GM13977 (cell line): ENCODE measurements at regions not wholly inside any gene's neighbourhood (a gene's known extent, or its start where the extent isn't known, plus 50 kb on each side); places are given as distances from the start of the nearest gene placed in this dataset.

Source experiments
- DNase-seq: peaks from one replicate; pipeline ENCODE4 v3.0.0; 2012; ENCODE audit warnings: low spot score
- in situ Hi-C: fragments of 300-500 bp; cut with MboI; formaldehyde crosslinking; loops from one replicate; pipeline ENCODE4 v1.12.0; 2022; ENCODE audit warnings: low sequenced_read_pairs, low pct_unique_long_range_greater_than_20kb, mixed read lengths, inconsistent platforms; ENCODE audit not compliant: unreplicated experiment
- TF ChIP-seq, protein P1 (sequence below): IDR thresholded peaks from 2 replicates; pipeline ENCODE4 v1.5.1; 2012; ENCODE audit warnings: mild to moderate bottlenecking, control low read depth; ENCODE audit not compliant: insufficient read depth; ENCODE audit errors: extremely low read depth, missing control alignments

DNA sequence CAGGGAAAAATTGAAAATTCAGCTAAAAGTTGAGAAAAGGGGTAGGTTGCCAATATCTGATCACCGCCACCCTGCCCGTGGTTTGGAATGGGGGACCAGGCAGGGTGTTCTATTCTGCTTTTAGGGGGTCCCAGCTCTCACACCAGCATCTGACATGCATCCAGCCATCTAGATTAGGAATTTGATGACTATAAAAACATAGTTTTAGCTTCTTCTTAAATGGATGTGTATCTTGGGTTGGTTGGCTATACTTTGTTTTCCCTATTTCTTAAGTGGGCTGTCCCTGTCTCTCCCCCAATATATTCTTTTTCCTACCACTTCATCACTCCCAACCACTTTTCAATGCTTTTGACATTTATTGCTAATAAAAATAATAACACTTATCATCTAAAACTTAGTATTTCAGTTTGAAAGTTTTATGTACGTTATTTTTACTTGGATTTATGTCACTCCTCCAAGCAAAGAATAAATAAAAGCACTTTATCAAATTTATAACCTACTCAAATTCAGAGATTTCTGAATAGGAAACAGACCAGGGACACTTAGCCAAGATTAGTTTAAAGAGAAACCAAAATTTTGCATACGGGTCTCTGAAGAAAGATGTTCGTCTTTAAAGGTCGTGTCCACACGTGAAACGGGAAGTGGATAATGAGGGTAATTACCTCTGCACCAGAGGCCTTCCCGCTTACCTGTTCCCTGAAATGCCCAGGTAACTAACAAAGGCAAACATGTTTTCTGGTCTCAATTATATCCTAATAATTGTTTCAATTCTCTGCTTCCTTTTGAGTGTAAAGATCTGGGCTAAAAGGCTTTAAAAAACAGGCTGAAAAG is 233.2 kb upstream of the AUTS2 start:
- DNase-seq: no peak
- TF ChIP-seq, protein P1, sequence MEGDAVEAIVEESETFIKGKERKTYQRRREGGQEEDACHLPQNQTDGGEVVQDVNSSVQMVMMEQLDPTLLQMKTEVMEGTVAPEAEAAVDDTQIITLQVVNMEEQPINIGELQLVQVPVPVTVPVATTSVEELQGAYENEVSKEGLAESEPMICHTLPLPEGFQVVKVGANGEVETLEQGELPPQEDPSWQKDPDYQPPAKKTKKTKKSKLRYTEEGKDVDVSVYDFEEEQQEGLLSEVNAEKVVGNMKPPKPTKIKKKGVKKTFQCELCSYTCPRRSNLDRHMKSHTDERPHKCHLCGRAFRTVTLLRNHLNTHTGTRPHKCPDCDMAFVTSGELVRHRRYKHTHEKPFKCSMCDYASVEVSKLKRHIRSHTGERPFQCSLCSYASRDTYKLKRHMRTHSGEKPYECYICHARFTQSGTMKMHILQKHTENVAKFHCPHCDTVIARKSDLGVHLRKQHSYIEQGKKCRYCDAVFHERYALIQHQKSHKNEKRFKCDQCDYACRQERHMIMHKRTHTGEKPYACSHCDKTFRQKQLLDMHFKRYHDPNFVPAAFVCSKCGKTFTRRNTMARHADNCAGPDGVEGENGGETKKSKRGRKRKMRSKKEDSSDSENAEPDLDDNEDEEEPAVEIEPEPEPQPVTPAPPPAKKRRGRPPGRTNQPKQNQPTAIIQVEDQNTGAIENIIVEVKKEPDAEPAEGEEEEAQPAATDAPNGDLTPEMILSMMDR: no peak
- in situ Hi-C loops: no loop called here

DNA sequence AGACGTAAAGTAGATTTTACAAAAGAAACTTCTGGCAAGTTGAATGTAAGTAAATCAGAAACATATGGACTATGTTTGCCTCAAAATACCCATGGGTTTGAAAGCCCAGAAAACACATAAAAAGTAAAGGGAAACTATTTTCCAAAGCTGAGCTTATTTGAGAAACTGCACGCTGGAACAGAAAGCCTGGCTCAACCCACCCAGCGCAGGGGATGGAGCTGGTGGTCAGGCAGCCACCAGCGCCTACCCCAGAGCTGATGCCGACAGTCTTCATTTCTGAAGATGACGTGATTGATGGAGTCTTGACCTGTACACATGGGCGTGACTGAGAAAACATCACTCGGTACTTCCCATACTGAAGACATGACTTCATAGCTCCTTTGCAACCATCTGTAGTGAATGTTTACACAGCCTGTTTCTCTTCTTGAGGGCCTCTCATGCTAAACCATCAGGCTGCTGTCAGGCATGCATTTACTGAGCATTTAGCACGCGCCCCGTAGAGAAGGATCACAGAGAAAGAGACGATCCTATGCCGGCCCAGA is 232.6 kb upstream of the AUTS2 start:
- DNase-seq: no peak

DNA sequence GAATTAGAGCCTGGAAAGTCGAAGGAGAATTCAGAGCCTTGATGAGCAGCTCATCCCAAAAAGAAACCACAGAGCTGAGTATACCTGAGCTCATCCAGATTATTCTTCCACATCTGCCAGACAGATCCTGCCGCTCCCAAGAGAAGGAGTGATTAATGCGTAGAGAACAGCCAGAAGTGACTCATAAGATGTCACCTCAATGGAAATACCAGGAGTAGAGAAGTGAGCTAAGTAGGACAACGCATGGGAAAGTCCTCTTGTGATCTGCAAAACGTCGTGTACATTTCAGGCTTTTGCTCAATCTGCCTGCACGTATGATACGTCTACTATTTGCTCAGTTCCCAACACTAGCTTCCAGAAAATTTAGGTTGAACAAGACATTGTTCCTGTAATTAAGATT is 230.5 kb upstream of the AUTS2 start:
- in situ Hi-C loops: no loop called here
- TF ChIP-seq, protein P1: no peak

More for the DNA sequence above, 232.6 kb upstream of the AUTS2 start:
- in situ Hi-C loops: no loop called here
- TF ChIP-seq, protein P1: no peak

DNA sequence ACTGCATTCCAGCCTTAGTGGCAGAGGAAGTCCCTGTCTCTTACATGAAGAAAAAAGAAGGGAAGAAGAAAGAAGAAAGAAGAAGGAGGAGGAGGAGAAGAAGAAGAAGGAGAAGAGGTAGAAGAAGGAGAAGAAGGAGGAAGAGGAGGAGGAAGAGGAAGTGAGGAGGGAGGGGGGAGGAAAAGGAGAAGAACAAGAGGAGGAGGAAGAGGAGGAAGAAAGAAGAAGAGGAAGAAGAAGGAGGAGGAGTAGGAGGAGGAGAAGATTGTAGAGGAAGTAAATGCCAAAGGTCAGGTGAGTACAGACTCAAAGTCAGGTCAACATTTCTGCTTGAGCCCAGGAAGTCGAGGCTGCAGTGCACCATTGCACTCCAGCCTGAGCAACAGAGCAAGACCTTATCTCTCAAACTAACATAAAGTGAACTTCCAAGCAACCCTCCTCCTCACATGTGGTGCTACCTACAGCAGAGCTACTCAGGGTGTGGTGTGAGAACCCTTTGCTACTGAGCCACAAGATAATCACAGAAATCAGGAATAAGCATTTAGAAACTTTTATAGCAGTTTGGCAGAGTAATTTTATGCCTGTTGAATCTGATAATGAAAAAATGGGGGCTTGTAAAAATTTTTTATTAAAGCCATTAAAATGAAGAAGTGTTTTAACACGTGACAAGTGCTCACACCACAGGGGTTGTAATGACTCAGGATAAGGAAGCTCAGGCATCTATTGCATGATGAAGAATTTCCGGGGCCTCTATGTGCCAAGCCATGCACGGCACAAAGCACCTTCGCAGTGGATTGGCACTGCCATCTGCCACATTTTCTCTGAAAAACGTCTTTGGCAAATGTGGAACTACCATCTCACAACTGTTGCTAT is 224.9 kb upstream of the AUTS2 start:
- in situ Hi-C loops: no loop called here

More for the DNA sequence above, 230.5 kb upstream of the AUTS2 start:
- no peak for DNase-seq

DNA sequence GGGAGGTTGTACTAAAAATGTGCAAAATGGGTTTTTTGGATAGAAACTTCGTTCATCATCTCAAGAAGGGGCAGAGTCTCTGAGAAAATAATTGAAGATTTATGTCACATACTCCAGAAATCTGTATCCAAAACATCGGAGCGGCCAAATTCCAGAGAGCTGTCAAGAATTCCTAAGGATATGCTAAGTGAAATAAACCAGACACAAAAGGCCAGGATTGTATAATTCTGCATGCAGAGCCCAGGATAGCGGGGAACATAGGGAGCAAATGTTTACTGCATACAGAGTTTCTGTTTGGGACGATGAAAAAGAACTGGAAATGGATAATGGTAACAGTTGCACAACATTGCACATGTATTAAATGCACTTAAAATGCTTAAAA is 224.2 kb upstream of the AUTS2 start:
- DNase-seq: no peak
- in situ Hi-C loops: no loop called here
- TF ChIP-seq, protein P1: no peak

More for the DNA sequence above, 224.9 kb upstream of the AUTS2 start:
- TF ChIP-seq, protein P1: no peak
- DNase-seq: no peak

DNA sequence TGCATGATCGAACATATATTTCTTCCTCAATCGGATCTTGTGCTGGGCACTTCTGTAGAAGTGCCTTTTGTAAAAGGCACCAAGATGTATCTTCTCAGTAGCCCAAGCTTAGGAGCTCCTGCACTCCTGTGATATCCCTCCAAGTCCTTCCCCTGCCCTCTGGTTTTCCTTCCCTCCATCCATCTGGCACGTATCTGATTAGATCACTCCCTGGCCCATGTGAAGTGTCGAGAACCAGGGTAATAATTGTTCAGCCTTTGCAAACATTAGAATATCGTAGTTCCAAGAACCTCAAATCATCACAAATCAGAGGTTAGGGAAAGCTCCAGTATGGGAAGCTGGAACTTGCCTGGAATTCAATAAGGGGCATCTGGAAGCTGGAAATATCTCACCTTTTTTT is 221.1 kb upstream of the AUTS2 start:
- DNase-seq: no peak
- TF ChIP-seq, protein P1: no peak
- in situ Hi-C loops: no loop called here
